GM19397 (cell line): ENCODE measurements at regions not wholly inside any gene's neighbourhood (a gene's known extent, or its start where the extent isn't known, plus 50 kb on each side); places are given as distances from the start of the nearest gene placed in this dataset.

Experiments used
- ATAC-seq: cut with Tn5 transposase; IDR thresholded peaks from one replicate; pipeline ENCODE4 v1.9.1; 2021; ENCODE audit warnings: mild to moderate bottlenecking, moderate library complexity; ENCODE audit not compliant: unreplicated experiment

- no peak for ATAC-seq
Measured at GRCh38 chr3:159593927-159594605, 394.6 kb upstream of the IL12A start.

GRCh38 chr3:159600291-159600690 lies 388.3 kb upstream of the IL12A start:
- no peak for ATAC-seq

- ATAC-seq: no peak
Measured at GRCh38 chr3:159604151-159604581, 384.5 kb upstream of the IL12A start.

- ATAC-seq: no peak
Measured at GRCh38 chr3:159605101-159605500, 383.5 kb upstream of the IL12A start.

- ATAC-seq: no peak
Measured at GRCh38 chr3:159605776-159606175, 382.9 kb upstream of the IL12A start.

- ATAC-seq: no peak
Measured at GRCh38 chr3:159607856-159608255, 380.8 kb upstream of the IL12A start.

GRCh38 chr3:159608311-159608710 lies 380.3 kb upstream of the IL12A start:
- ATAC-seq: no peak

- ATAC-seq: no peak
Measured at GRCh38 chr3:159609625-159610024, 379.0 kb upstream of the IL12A start.

- ATAC-seq: no peak
Measured at GRCh38 chr3:159616234-159616825, 372.3 kb upstream of the IL12A start.

- ATAC-seq: no peak
Measured at GRCh38 chr3:159619341-159619885, 369.2 kb upstream of the IL12A start.

GRCh38 chr3:159620281-159620680 lies 368.4 kb upstream of the IL12A start:
- no peak for ATAC-seq

GRCh38 chr3:159620873-159621272 lies 367.8 kb upstream of the IL12A start:
- no peak for ATAC-seq

GRCh38 chr3:159624616-159625015 lies 364.0 kb upstream of the IL12A start:
- no peak for ATAC-seq

GRCh38 chr3:159625594-159625993 lies 363.0 kb upstream of the IL12A start:
- ATAC-seq: no peak

- no peak for ATAC-seq
Measured at GRCh38 chr3:159626598-159626997, 362.0 kb upstream of the IL12A start.

- ATAC-seq: no peak
Measured at GRCh38 chr3:159627229-159627628, 361.4 kb upstream of the IL12A start.

- no peak for ATAC-seq
Measured at GRCh38 chr3:159627634-159628033, 361.0 kb upstream of the IL12A start.

GRCh38 chr3:159629329-159630084 lies 359.1 kb upstream of the IL12A start:
- no peak for ATAC-seq

GRCh38 chr3:159631226-159631625 lies 357.4 kb upstream of the IL12A start:
- ATAC-seq: no peak

- no peak for ATAC-seq
Measured at GRCh38 chr3:159632128-159632527, 356.5 kb upstream of the IL12A start.

- no peak for ATAC-seq
Measured at GRCh38 chr3:159632851-159633250, 355.8 kb upstream of the IL12A start.

- ATAC-seq: no peak
Measured at GRCh38 chr3:159634483-159634882, 354.2 kb upstream of the IL12A start.
